Gastroesophageal sphincter (tissue), 3 donors: ENCODE measurements at regions not wholly inside any gene's neighbourhood (a gene's known extent, or its start where the extent isn't known, plus 50 kb on each side); places are given as distances from the start of the nearest gene placed in this dataset.

Source experiments
- POLR2A ChIP-seq, 2 donors: fragments of 450-650 bp; IDR thresholded peaks; one replicate each; pipeline ENCODE4 v1.6.1; 2017; ENCODE audit warnings: antibody characterized with exemption in 2 of 2, mild to moderate bottlenecking in 2 of 2, moderate library complexity in 1 of 2
- POLR2AphosphoS5 ChIP-seq: sonication (generic); formaldehyde crosslinking; IDR thresholded peaks from one replicate; pipeline ENCODE4 v1.6.1; 2017; ENCODE audit warnings: antibody characterized with exemption
- TF ChIP-seq, protein P1 (sequence below), 4 experiments: fragments of 200-600 bp in 2 of 4; fragments of 450-650 bp in 2 of 4; sonication (generic) in 1 of 4; IDR thresholded peaks; one replicate each; pipeline ENCODE4 v1.5.1; 2017 to 2019; ENCODE audit warnings: antibody characterized with exemption in 4 of 4, mild to moderate bottlenecking in 2 of 4, moderate library complexity in 2 of 4

DNA sequence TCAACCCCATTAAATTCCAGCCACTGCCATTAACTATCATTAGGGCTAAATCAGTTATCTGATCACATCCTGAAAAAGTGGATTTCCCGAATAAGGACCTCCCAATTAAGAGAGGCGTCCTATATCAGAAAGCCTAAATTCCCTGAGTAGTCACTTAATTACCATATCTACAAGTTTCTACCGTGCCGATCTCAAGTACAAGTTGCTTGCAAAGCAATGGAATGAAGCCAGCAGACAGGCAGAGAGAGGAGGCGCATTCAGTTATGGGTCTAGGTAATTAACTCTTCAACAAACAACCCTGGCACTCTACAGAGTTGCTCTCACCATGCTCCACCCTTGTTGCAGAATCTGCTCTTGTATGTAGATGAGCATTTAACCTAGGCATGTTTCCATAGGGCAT, 494.6 kb upstream of the RUNX1 start:
- TF ChIP-seq, protein P1, sequence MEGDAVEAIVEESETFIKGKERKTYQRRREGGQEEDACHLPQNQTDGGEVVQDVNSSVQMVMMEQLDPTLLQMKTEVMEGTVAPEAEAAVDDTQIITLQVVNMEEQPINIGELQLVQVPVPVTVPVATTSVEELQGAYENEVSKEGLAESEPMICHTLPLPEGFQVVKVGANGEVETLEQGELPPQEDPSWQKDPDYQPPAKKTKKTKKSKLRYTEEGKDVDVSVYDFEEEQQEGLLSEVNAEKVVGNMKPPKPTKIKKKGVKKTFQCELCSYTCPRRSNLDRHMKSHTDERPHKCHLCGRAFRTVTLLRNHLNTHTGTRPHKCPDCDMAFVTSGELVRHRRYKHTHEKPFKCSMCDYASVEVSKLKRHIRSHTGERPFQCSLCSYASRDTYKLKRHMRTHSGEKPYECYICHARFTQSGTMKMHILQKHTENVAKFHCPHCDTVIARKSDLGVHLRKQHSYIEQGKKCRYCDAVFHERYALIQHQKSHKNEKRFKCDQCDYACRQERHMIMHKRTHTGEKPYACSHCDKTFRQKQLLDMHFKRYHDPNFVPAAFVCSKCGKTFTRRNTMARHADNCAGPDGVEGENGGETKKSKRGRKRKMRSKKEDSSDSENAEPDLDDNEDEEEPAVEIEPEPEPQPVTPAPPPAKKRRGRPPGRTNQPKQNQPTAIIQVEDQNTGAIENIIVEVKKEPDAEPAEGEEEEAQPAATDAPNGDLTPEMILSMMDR (IDR thresholded peaks at IDR 0.05): no peak
- TF ChIP-seq POLR2A (IDR thresholded peaks at IDR 0.05): no peak
- TF ChIP-seq POLR2AphosphoS5: no peak
